A549 (cell line): ENCODE measurements at regions not wholly inside any gene's neighbourhood (a gene's known extent, or its start where the extent isn't known, plus 50 kb on each side); places are given as distances from the start of the nearest gene placed in this dataset.

Experiments used
- ATAC-seq, 2 experiments: fragments of 200-7000 bp in 1 of 2; fragments of >200 bp in 1 of 2; cut with Nextera tagmentation in 1 of 2; cut with Tn5 transposase in 1 of 2; 3 replicates each; pipeline versions ENCODE4 v1.8.0 to v1.9.1; 2018 to 2020; ENCODE audit warnings: mild to moderate bottlenecking in 1 of 2, moderate library complexity in 1 of 2
- CTCF ChIA-PET: fragments of 300-600 bp; sonication (Branson Sonifier 250); formaldehyde crosslinking; extraction: SDS; loops from one replicate; lab custom pipeline; 2021; ENCODE audit warnings: antibody characterized with exemption, inconsistent platforms; lab: Yijun Ruan, JAX
- POLR2A ChIA-PET: fragments of 350-600 bp; formaldehyde crosslinking; extraction: SDS; loops from one replicate; lab custom pipeline; 2021; ENCODE audit warnings: antibody characterized with exemption, inconsistent platforms; lab: Yijun Ruan, JAX
- DNase-seq, 2 experiments: peaks; one replicate each; pipeline versions ENCODE4 v3.0.0 to v3.0.0-alpha.2; 2011 to 2016; ENCODE audit warnings: low read depth in 1 of 2, low spot score in 1 of 2
- FAIRE-seq: peaks from 2 replicates; lab custom pipeline; 2011; peaks lifted over from hg19 to GRCh38; lab: Jason Lieb, UNC
- H3K27ac ChIP-seq, 2 experiments: fragments of >200 bp; sonication (Bioruptor Twin); formaldehyde crosslinking; 3 replicates each; pipeline ENCODE4 v1.5.1; 2016 to 2017
- H3K4me1 ChIP-seq: fragments of >200 bp; sonication (Bioruptor Twin); formaldehyde crosslinking; 3 replicates; pipeline ENCODE4 v1.6.1; 2016
- H3K4me2 ChIP-seq: fragments of >200 bp; sonication (Bioruptor Twin); formaldehyde crosslinking; 3 replicates; pipeline ENCODE4 v1.6.1; 2016
- H3K4me3 ChIP-seq: fragments of >200 bp; sonication (Bioruptor Twin); formaldehyde crosslinking; 3 replicates; pipeline ENCODE4 v1.5.1; 2016
- H3K9me3 ChIP-seq: fragments of >200 bp; sonication (Bioruptor Twin); formaldehyde crosslinking; 3 replicates; pipeline ENCODE4 v1.6.1; 2016
- ATOH8 ChIP-seq: fragments of 250-450 bp; sonication (Bioruptor Pico); IDR thresholded peaks from 2 replicates; pipeline ENCODE4 v1.5.0; 2020; ENCODE audit warnings: low read depth, mild to moderate bottlenecking, moderate library complexity
- CEBPB ChIP-seq, 2 experiments: fragments of >200 bp in 1 of 2; sonication (Bioruptor Twin) in 1 of 2; formaldehyde crosslinking in 1 of 2; IDR thresholded peaks; 2 replicates each; pipeline ENCODE4 v1.6.1; 2012 to 2016
- CHD2 ChIP-seq: fragments of 150-350 bp; IDR thresholded peaks from 2 replicates; pipeline ENCODE4 v1.6.1; 2014; ENCODE audit warnings: low read length; ENCODE audit not compliant: partially characterized antibody
- EHF ChIP-seq: fragments of 250-450 bp; sonication (Bioruptor Pico); IDR thresholded peaks from 2 replicates; pipeline ENCODE4 v1.5.0; 2020; ENCODE audit warnings: mild to moderate bottlenecking
- ELK1 ChIP-seq: fragments of 150-350 bp; IDR thresholded peaks from 2 replicates; pipeline ENCODE4 v1.6.1; 2014; ENCODE audit warnings: low read depth, mild to moderate bottlenecking, low read length
- EP300 ChIP-seq, 2 experiments: fragments of >200 bp; sonication (Bioruptor Twin); formaldehyde crosslinking; IDR thresholded peaks; 2 replicates in 1 of 2; 3 replicates in 1 of 2; pipeline ENCODE4 v1.6.1; 2016 to 2017
- FOSB ChIP-seq: fragments of 250-450 bp; sonication (Bioruptor Pico); IDR thresholded peaks from 2 replicates; pipeline ENCODE4 v1.5.0; 2020; ENCODE audit warnings: mild to moderate bottlenecking, moderate library complexity
- HES2 ChIP-seq: fragments of >200 bp; sonication (Bioruptor Twin); formaldehyde crosslinking; IDR thresholded peaks from 2 replicates; pipeline ENCODE4 v1.6.1; 2016
- JUNB ChIP-seq: fragments of >200 bp; sonication (Bioruptor Twin); formaldehyde crosslinking; IDR thresholded peaks from 2 replicates; pipeline ENCODE4 v1.6.1; 2016
- KDM5A ChIP-seq: fragments of 200-600 bp; sonication (generic); IDR thresholded peaks from 2 replicates; pipeline ENCODE4 v1.6.1; 2016; ENCODE audit warnings: antibody characterized with exemption, mild to moderate bottlenecking
- PHF8 ChIP-seq: fragments of 200-600 bp; sonication (generic); IDR thresholded peaks from 2 replicates; pipeline ENCODE4 v1.6.1; 2016; ENCODE audit warnings: low read depth, mild to moderate bottlenecking, antibody characterized with exemption, moderate library complexity, borderline replicate concordance
- REST ChIP-seq: fragments of 200-600 bp; sonication (generic); IDR thresholded peaks from 2 replicates; pipeline ENCODE4 v1.6.1; 2016; ENCODE audit warnings: antibody characterized with exemption, mild to moderate bottlenecking, moderate library complexity
- RNF2 ChIP-seq: fragments of 200-600 bp; sonication (generic); IDR thresholded peaks from 2 replicates; pipeline ENCODE4 v1.6.1; 2016; ENCODE audit warnings: low read depth, mild to moderate bottlenecking, antibody characterized with exemption, moderate library complexity, borderline replicate concordance
- TP53 ChIP-seq: fragments of 250-450 bp; sonication (Bioruptor Pico); IDR thresholded peaks from 2 replicates; pipeline ENCODE4 v1.5.0; 2021; ENCODE audit warnings: mild to moderate bottlenecking, moderate library complexity
- ZFP36 ChIP-seq: fragments of 450-650 bp; IDR thresholded peaks from 2 replicates; pipeline ENCODE4 v1.6.1; 2014; ENCODE audit warnings: borderline replicate concordance; ENCODE audit not compliant: partially characterized antibody
- WGBS: methylation state at CpG from one replicate; pipeline ENCODE4 v1.1.6; 2017; ENCODE audit errors: missing lambda C conversion rate; 5-methylcytosine and 5-hydroxymethylcytosine counted together

- Histone ChIP-seq H3K4me3 (no peak overlapping the region), H3K4me1 (no peaks in the 10 kb centered on the region), H3K27ac (no peak overlapping the region), H3K9me3 (0 out of 3 replicates have a peak, but pooled peaks cover 7% of the 10 kb centered on the region), H3K4me2 (no peak overlapping the region)
- CTCF ChIA-PET = no interaction called here
- FAIRE-seq = no peak
- ATAC-seq = no peak
- DNase-seq = no peak
- TF ChIP-seq EP300 (IDR thresholded peaks at IDR 0.05) (no peak), ZFP36 (no peak), PHF8 (no peak), CHD2 (no peak), RNF2 (no peak), CEBPB (IDR thresholded peaks at IDR 0.05) (no peak), HES2 (no peak), ELK1 (no peak), TP53 (CRISPR knock-in tag) (no peak), REST (no peak)
- WGBS = 36% methylated on average over 1 of the region's 1 CpG
- POLR2A ChIA-PET = no interaction called here
Measured at GRCh38 chr16:79959226-79959625, 358.7 kb upstream of the MAF start.

GRCh38 chr16:79954921-79955705 lies 354.6 kb upstream of the MAF start:
- CTCF ChIA-PET = no interaction called here
- Histone ChIP-seq H3K9me3 (no peaks in the 10 kb centered on the region), H3K4me2 (no peak overlapping the region), H3K4me1 (no peaks in the 10 kb centered on the region), H3K27ac (no peak overlapping the region), H3K4me3 (no peak overlapping the region)
- DNase-seq = no peak
- TF ChIP-seq EP300 (IDR thresholded peaks at IDR 0.05) (no peak), ATOH8 (CRISPR knock-in tag) (no peak), EHF (no peak), KDM5A (no peak), JUNB (no peak), FOSB (CRISPR knock-in tag) (no peak)
- WGBS = 30% methylated on average over 4 of the region's 4 CpGs
- no peak for ATAC-seq
- FAIRE-seq = no peak
- POLR2A ChIA-PET = no interaction called here
